ENCODE measurements at regions not wholly inside any gene's neighbourhood (a gene's known extent, or its start where the extent isn't known, plus 50 kb on each side); places are given as distances from the start of the nearest gene placed in this dataset.

GRCh38 chr10:81027223-81027622 is 489.5 kb downstream of the SH2D4B start:
- BruUV-seq (replicated peaks): no TSS peak
- no peak overlapping the region for H3K4me2 ChIP-seq (ENCODE audit: low read depth, low read length)
- no peaks in the 10 kb centered on the region for H4K20me1 ChIP-seq (ENCODE audit: insufficient read depth, low read length)
- H3K4me1 ChIP-seq (ENCODE audit: insufficient read depth, low read length): no peaks in the 10 kb centered on the region
- TF ChIP-seq ETV6 (CRISPR knock-in tag; conservative IDR thresholded peaks at IDR 0.05) (no peak), RNF2 (conservative IDR thresholded peaks at IDR 0.05; ENCODE audit: low read depth) (no peak), ZBTB20 (CRISPR knock-in tag; IDR thresholded peaks at IDR 0.05; ENCODE audit: borderline replicate concordance, low read depth) (no peak), SRSF9 (IDR thresholded peaks at IDR 0.05; ENCODE audit: borderline replicate concordance, insufficient read depth, low read depth, low read length, poor library complexity, severe bottlenecking) (no peak), MLLT10 (CRISPR knock-in tag; IDR thresholded peaks at IDR 0.05) (no peak), MLX (CRISPR knock-in tag; IDR thresholded peaks at IDR 0.05) (no peak), HCFC1 (IDR thresholded peaks at IDR 0.05; ENCODE audit: low read depth, low read length) (no peak), ZNF280B (CRISPR knock-in tag; IDR thresholded peaks at IDR 0.05; ENCODE audit: borderline replicate concordance) (no peak), MXD3 (CRISPR knock-in tag; IDR thresholded peaks at IDR 0.05) (no peak), SMAD1 (CRISPR knock-in tag; IDR thresholded peaks at IDR 0.05; ENCODE audit: borderline replicate concordance, low read depth) (no peak), ZMYM3 (CRISPR knock-in tag; IDR thresholded peaks at IDR 0.05) (no peak), ZFP82 (CRISPR knock-in tag; IDR thresholded peaks at IDR 0.05; ENCODE audit: borderline replicate concordance) (no peak), ARNTL (CRISPR knock-in tag; IDR thresholded peaks at IDR 0.05) (no peak), ZNF451 (CRISPR knock-in tag; IDR thresholded peaks at IDR 0.05) (no peak), NFKB2 (CRISPR knock-in tag; IDR thresholded peaks at IDR 0.05; ENCODE audit: borderline replicate concordance) (no peak), FOXP4 (CRISPR knock-in tag; IDR thresholded peaks at IDR 0.05) (no peak), XBP1 (CRISPR knock-in tag; IDR thresholded peaks at IDR 0.05) (no peak), SUZ12 (IDR thresholded peaks at IDR 0.05; ENCODE audit: low read depth, low read length) (no peak), DDIT3 (CRISPR knock-in tag; IDR thresholded peaks at IDR 0.05) (no peak)
- FAIRE-seq: no peak
- POLR2A ChIA-PET: no interaction called here
- peaks cover 21% of the 10 kb centered on the region; the same call in 1 of the 2 replicates for H3K9me3 ChIP-seq (ENCODE audit: low read length)
- no peak overlapping the region for H3K4me3 ChIP-seq (replicated peaks in 1 of 3; ENCODE audit: insufficient read depth in 1 of 3, low read depth in 2 of 3, low read length in 3 of 3)
- CTCF ChIA-PET (ENCODE audit: low intra/inter-chr PET ratio, low total read pairs): no interaction called here
- ATAC-seq: no peak
- no peaks in the 10 kb centered on the region for H3K79me2 ChIP-seq (ENCODE audit: insufficient read depth, low read length)
- no peaks in the 10 kb centered on the region for H3K27me3 ChIP-seq (ENCODE audit: control insufficient read depth in 1 of 2, insufficient read depth in 2 of 2, low read length in 2 of 2)
- in situ Hi-C loops (cut with HindIII; ENCODE audit: extremely low pct_ligation_motif_present, low pct_unique_long_range_greater_than_20kb): no loop called here
- H2AFZ ChIP-seq (ENCODE audit: low read length): no peak overlapping the region
- no peak for DNase-seq (ENCODE audit: low spot score)
- H3K36me3 ChIP-seq (replicated peaks in 1 of 2; ENCODE audit: control insufficient read depth in 1 of 2, insufficient read depth in 2 of 2, low read length in 2 of 2): no peaks in the 10 kb centered on the region
- no peak overlapping the region for H3K9ac ChIP-seq (ENCODE audit: insufficient read depth, low read depth, low read length)
- intact Hi-C loops (cut with micrococcal nuclease; ENCODE audit: unreplicated experiment): no loop called here
- H3K27ac ChIP-seq (ENCODE audit: extremely low read length, insufficient read depth, low read length): no peak overlapping the region
- 0% methylated on average over 1 of the region's 1 CpG for WGBS (ENCODE audit: low lambda C conversion rate)

Measured in HepG2 (cell line).